ENCODE measurements at regions not wholly inside any gene's neighbourhood (a gene's known extent, or its start where the extent isn't known, plus 50 kb on each side); places are given as distances from the start of the nearest gene placed in this dataset.

DNA sequence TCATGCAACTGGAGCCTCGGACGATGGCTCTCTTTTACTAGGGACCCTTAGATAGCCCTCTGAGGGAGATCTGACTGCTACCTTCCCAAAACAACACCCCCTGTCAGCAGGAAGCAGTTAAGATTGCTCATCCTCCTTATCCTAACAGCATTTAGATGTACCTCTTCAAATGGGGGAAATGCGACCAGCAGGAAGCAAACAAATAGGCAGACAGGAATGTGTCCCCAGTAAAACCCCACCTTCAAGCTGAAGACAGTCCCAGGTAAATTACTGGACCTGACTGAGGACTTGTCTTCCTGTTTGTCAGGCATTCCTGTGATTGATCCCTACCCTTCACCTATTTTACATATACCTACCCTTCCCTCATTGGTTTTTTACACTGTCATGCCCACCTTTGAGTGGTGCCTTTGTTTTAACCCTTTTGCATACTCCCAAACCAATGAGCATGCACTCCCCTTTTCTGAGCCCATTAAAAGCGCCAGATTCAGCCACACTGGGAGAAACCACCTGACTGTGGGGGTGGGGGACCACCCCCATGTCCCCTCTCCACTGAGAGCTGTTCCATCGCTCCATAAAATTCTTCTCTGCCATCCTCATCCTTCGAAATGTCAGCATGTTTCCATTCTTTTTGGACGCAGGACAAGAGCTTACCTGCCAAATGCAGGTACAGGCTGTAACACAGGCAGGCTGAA lies 954.0 kb upstream of the CDH6 start:
- no peak for TF ChIP-seq CTCF (IDR thresholded peaks at IDR 0.05)
- TF ChIP-seq EZH2 (IDR thresholded peaks at IDR 0.05), result no peak
- no peak for TF ChIP-seq EZH2phosphoT487 (IDR thresholded peaks at IDR 0.05)
